ENCODE measurements at regions not wholly inside any gene's neighbourhood (a gene's known extent, or its start where the extent isn't known, plus 50 kb on each side); places are given as distances from the start of the nearest gene placed in this dataset.

- no peak for TF ChIP-seq CTCF (IDR thresholded peaks at IDR 0.05; ENCODE audit: control insufficient read depth, extremely low read depth, insufficient read depth)
- no peak for DNase-seq (ENCODE audit: low read depth)
Measured at GRCh38 chr13:60716313-60716712, 319.3 kb downstream of the TDRD3 start.

GRCh38 chr13:60707878-60708277 lies 310.9 kb downstream of the TDRD3 start:
- TF ChIP-seq CTCF (IDR thresholded peaks at IDR 0.05; ENCODE audit: control insufficient read depth, extremely low read depth, insufficient read depth) = no peak
- H3K4me3 ChIP-seq (ENCODE audit: low read depth, low read length) = no peak overlapping the region
- DNase-seq (ENCODE audit: low read depth) = no peak

More at GRCh38 chr13:60716313-60716712, 319.3 kb downstream of the TDRD3 start:
- no peak overlapping the region for H3K4me3 ChIP-seq (ENCODE audit: low read depth, low read length)

- no peak overlapping the region for H3K4me3 ChIP-seq (ENCODE audit: low read depth, low read length)
- DNase-seq (ENCODE audit: low read depth) = no peak
- TF ChIP-seq CTCF (IDR thresholded peaks at IDR 0.05; ENCODE audit: control insufficient read depth, extremely low read depth, insufficient read depth) = no peak
Measured at GRCh38 chr13:60701895-60702294, 304.9 kb downstream of the TDRD3 start.

GRCh38 chr13:60700994-60701393 lies 304.0 kb downstream of the TDRD3 start:
- DNase-seq (ENCODE audit: low read depth) = no peak
- no peak overlapping the region for H3K4me3 ChIP-seq (ENCODE audit: low read depth, low read length)
- no peak for TF ChIP-seq CTCF (IDR thresholded peaks at IDR 0.05; ENCODE audit: control insufficient read depth, extremely low read depth, insufficient read depth)

- H3K4me3 ChIP-seq (ENCODE audit: low read depth, low read length) = no peak overlapping the region
- TF ChIP-seq CTCF (IDR thresholded peaks at IDR 0.05; ENCODE audit: control insufficient read depth, extremely low read depth, insufficient read depth) = no peak
Measured at GRCh38 chr13:60699636-60700035, 302.6 kb downstream of the TDRD3 start.

GRCh38 chr13:60696602-60697001 lies 299.6 kb downstream of the TDRD3 start:
- TF ChIP-seq CTCF (IDR thresholded peaks at IDR 0.05; ENCODE audit: control insufficient read depth, extremely low read depth, insufficient read depth) = no peak
- no peak overlapping the region for H3K4me3 ChIP-seq (ENCODE audit: low read depth, low read length)
- no peak for DNase-seq (ENCODE audit: low read depth)

More at GRCh38 chr13:60699636-60700035, 302.6 kb downstream of the TDRD3 start:
- DNase-seq (ENCODE audit: low read depth) = no peak

GRCh38 chr13:60691268-60691667 lies 294.2 kb downstream of the TDRD3 start:
- no peak for DNase-seq (ENCODE audit: low read depth)
- H3K4me3 ChIP-seq (ENCODE audit: low read depth, low read length) = no peak overlapping the region
- no peak for TF ChIP-seq CTCF (IDR thresholded peaks at IDR 0.05; ENCODE audit: control insufficient read depth, extremely low read depth, insufficient read depth)

All from LNCaP clone FGC (cell line).